Limb (tissue), 2 donors: ENCODE measurements at regions not wholly inside any gene's neighbourhood (a gene's known extent, or its start where the extent isn't known, plus 50 kb on each side); places are given as distances from the start of the nearest gene placed in this dataset.

Experiments
- DNase-seq, 2 donors: peaks; one replicate each; pipeline ENCODE4 v3.0.0-alpha.2; 2016; ENCODE audit errors: extremely low spot score in 2 of 2

DNA sequence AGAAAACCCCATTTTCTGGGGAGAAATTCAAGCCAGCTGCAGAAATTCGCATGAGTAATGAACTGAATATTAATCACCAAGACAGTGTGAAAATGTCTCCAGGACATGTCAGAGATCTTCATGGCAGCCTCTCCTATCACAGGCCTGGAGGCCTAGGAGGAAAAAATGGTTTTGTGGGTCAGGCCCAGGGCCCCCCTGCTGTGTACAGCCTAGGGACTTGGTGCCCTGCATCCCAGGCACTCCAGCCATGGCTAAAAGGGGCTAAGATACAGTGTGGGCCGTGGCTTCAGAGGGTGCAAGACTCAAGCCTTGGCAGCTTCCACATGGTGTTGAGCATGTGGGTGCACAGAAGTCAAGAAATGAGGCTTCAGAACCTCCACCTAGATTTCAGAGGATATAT, 185.9 kb upstream of the GATB start:
- no peak for DNase-seq

DNA sequence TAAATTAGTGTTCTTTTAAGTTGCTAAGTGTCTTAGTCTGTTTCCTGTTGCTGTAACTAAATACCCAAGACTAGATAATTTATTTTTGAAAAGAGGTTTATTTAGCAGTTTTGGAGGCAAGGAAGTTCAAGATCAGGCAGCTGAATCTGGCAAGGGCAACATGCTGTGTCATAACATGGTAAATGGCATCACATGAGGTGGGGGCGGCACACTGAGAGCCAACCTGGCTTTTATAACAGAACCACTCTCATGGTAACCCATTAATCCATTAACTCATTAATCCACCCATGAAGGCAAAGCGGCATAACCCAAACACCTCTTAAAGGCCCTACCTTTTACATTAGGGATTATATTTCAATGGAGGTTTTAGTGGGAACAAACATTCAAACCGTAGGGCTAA, 182.2 kb upstream of the GATB start:
- no peak for DNase-seq

DNA sequence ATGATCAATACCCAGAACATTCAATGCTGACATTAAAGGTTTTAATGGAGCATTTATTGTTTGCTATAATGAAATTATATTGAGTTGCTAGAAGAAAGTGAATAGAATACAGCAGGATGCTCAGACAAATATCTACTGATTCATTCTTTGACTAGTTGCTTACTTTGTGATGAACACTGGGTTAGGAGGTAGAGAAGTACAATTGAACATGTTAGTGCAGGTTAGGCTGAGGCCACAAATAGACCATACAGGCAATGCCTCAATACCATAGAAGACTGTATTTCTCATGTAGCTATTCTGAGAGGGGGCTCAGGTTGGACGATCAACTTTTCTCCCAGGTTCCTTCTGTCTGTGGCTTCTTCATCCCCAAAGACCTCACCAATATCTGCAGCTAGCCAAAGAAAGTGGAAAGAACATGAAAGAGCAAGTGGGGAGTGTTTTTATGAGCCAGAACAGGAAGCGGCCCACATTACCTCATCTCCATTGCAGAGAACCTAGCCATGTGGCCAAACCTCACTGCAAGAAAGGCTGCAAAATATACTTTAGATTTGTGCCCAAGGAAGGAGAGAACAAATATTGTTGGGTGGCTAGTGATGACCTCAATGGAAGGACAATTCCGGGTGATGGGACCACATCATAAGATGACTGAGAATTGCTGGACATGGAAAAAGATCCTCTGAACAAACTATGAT, 180.3 kb upstream of the GATB start:
- DNase-seq, result no peak

DNA sequence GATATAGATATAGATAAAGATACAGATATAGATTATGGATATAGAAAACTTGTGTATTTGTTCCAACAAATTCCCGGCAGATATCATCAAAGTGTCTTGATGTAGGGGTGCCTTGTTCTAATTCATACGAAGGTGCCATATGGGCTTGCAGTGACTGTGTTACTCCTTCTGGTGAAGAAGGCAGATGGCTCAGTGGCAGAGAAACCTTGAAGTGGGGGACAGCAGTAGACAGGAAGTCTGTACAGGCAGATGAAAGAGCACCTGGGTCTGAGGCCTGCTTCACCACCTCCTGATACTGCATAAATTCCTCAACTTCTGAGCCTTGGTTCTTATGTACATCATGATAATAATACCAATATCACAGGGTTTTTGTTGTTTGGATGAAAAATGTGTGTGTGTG, 179.5 kb upstream of the GATB start:
- no peak for DNase-seq

DNA sequence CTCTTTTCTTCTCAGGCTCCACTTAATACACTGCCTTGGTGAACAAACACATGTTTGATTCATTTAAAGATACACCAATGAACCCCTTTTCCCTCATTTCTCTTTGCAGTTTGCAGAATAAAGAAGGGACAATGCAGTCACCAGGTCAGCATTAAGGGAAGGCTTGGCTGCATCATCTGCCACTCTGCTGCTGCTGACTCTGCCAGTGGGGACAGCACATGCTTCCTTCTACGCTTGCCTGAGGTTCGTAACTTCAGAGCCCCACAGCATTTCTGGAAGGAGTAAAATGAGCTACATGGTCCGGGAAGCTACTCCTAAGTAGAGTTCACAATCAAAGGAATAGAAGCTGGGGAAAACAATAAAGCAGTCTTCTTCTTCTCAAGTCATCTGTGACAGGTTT, 178.9 kb upstream of the GATB start:
- no peak for DNase-seq

DNA sequence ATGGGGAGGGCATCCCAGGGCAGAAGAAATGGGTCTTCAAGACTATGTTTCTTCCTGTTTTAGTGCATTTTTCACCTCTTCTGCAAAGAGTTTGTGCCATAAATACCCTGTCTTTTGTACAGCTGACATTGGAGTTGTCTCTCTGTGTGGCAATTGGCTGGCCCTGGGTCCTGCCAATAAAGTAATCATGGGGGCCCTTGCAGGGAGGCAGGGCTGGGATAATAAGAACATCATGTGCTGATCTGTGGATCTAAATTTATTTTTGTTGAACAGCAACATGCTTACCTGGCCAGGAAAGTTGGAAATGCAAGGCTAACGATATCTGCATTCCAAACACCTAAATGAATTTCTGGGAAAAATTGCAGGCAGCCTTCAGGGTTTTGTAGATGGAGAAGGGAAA, 174.6 kb upstream of the GATB start:
- DNase-seq, result no peak

DNA sequence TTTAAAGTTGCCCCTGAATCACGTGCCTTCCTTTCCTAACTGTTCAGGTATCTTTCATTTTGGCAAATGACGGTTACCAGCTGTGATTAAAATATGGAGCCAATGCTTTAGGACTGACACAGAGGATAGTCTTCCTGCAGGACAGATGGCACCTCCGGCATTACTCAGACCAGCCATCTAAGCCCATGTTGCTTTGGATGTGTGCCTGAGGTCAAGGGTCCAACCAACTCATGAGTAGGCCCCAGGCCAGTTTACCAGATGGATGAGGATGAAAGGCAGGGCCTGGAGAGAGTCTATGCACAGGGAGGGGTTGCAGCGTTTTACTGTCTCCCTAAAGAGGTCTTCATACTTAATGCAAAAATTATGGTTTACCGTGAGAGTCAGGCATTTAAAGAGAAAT, 174.0 kb upstream of the GATB start:
- no peak for DNase-seq

DNA sequence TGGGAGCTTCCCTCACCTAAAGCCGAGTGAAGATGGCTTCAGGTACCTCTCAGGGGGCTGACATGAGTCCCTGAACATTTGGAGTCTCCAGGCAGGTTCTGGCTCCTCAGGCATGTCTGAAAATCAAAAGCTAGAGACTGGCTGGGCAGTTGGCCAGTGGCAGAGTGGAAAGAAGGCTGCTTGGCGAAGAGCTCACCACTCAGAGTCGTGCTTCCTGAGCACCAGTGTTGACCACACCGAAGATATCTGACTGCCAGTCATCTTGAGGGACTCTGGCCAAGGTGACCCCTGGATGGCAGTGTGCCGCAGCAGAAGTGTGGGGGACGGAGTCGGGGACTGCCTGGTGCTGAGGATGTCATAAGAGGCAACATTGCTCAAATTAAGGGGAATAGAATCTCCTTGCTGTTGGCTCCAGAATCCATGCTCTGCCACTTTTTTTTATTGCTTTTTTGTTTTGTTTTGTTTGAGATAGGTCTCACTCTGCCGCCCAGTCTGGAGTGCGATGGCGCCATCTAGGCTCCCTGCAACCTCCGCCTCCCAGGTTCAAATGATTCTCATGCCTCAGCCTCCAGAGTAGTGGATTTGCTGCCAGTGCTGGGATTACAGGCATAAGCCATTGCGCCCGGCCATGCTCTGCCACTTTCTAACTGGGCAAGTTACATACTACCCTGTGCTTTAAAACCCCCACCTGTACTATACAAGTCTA, 172.5 kb upstream of the GATB start:
- no peak for DNase-seq

DNA sequence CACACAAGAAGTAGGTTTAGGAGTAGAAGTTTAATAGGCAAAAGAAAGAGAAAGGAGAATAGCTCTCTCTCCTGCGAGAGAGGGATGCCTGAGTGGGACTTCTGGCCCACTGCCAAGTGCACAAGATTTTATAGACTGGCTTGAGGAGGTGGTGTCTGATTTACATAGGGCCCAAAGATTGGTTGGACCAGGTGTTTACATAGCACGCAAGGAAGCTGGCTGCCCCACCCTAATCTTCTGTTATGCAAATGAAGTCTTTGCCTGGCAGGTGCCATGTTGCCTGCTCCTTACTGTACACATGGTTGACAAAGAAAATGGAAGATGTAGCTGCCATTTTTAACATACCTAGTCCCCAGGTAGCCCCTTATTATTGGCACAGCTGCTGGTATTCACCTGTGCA, 170.8 kb upstream of the GATB start:
- no peak for DNase-seq

DNA sequence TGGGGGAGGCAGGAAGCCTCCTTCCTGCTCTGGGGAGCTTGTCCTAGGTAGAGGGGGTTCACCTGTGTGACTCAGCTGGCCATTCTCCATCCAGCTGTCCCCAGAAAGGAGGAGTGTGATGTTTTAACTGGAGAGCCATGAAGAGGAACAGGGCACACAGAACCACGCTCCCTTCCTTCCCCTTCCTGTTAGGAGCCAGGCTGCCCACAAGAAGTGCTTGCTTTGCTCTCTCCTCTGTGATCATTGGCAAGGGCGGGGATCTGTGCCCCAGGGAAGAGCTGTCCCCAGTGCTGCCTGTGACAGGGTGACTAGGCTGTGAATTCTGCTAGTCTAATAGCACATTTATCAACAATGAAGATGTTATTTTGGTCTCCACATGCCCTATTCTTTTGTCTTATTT, 169.6 kb upstream of the GATB start:
- DNase-seq, result no peak

DNA sequence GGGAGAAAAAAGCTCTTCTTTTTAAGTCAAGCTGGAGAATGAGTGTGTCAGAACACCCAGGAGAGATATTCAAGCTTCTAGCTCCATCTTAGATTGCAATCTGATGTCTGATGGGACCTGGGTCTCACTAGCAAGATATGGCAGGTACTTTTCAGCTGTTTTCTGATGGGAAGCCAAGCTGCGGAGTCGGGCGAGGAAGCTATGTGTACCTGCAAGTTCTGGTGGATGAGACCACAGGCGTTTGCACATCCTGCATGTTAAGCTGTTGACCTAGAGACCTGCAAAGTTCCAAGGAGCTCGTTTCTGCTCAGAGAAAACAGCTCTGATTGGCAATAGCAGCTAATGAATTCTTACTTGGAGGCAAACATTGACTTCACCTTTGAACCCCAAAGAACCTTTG, 167.3 kb upstream of the GATB start:
- DNase-seq, result no peak

DNA sequence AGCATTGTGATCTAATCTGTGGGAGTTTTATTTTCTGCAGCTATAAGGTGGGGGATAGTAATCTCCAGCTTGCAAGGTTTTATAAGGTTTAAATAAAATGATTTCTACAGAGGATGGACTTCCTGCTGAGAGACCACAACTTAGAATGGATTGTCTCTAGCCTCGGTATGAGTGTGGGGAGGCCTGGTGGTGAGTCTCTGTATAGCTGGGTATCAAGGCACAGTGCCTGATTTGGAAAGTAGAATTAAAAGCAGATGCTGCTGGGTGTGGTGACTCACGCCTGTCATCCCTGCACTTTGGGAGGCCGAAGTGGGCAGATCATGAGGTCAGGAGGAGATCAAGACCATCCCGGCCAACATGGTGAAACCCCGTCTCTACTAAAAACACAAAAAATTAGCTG, 162.0 kb upstream of the GATB start:
- no peak for DNase-seq

DNA sequence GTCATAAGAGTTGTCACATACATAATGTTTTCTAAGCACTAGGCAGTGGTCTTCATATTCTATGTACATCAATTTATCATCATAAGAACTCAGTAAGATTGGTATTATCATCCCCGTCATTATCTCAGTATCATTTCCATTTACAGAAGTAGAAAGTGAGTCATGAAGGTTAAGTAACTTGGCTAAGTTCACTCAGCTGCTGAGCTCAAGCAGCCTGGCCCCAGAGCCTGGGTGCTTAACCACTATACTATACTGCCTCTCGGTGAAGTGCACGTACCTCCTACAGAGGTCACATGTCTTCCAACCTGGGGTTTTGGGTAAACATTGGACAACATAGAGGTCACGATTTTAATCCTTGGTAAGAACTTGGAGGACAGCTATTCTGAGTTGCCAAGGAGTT, 161.5 kb upstream of the GATB start:
- DNase-seq, result no peak

DNA sequence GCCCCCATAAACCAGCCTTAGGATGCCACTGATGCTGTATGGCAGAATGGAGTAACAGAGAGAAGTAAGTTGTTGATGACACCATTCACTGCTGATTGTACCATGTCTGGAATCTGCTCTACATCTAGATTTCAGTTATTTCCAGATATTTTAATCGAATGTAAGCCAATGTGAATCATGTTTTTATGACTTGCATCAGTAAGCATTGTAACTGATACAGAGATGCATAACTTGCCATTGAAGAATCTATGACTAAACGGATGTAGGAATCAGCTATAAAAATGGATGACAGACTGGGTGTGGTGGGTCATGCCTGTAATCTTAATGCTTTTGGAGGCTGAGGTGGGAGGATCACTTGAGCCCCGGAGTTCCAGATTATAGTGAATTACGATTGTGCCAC, 161.0 kb upstream of the GATB start:
- DNase-seq, result no peak

DNA sequence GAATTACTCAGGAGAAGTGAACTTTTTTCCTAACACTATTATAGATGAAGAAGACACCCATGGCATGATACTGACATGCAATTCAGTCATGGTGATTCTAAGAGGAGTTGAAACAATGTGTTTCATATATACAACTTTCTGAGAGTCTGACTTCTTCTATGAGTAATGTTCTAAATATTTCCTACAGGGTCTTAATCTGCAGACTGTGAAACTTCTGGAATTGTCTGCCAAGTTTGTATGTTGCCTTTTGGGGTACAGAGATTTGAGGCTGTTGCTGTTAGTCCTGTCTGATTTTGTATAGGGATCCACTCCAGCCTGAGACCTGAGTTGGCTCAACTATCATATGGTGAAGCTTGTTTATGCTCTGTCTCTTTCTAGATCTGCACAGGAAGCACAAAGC, 160.6 kb upstream of the GATB start:
- no peak for DNase-seq

DNA sequence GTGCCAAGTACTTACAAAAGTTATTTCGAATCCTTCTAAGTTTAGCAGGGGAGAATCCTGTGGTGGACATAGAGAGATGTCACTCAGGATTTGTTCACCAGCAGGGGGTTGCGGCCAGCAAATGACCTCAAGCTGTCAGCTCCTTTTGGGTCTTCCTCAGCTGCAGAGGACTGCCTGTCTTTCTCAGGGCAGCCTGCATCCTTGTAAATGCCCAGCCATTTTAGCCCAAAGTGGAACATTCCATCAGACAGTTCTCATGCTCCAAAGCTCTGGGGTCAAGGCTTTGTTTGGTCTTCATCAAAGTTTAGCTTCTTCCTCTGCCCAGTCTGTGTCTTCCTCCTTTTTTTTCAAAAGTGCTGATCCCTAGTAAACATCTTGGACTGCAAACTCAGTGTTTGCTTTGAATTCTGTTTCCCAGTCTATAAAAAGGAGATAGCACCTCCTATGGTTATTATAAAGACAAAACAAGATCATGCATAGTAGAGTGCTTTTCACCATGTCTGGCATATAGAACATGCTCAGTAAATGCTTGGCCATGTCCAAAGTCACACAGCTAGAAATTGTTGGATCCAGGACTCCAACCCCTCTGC, 156.4 kb upstream of the GATB start:
- no peak for DNase-seq

DNA sequence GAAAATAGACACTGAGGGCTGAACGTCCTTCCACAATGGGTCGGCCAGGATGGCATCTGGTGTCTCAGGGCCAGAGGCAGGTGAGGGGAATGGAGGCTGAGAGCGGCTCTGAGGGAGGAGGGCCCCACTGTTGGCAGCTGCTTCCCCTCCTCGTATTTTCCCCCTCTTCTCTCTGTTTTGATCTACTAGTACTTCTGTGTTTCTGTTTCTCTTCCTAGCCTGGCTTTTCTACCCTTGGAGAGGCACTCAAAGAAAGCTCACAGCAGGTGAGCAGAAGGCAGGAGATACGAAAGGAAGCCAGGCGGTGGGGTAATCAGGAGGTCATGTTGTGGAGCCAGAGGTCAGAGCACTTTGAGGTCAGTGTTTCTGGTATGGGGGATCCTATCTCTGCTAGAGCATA, 151.8 kb upstream of the GATB start:
- DNase-seq, result no peak

DNA sequence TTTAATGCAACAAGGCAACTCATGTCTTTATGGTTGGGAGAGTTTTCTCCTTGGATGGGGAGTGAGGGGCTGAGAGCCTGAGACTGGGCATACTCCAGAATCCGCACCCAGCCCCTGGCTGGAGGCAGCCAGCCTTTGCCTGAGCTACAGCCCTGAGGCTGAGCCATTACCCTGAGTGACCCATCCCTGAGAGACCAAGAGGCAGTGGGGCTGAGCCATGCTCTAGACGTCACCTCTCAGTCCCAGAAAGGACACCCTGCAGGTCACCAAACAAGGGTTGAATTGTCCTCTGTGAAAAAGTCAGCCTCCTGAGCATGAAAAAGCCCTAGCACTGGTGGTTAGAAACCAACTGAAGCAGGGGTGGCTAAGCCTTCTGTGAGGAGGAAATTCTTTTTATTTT, 151.2 kb upstream of the GATB start:
- DNase-seq, result no peak

DNA sequence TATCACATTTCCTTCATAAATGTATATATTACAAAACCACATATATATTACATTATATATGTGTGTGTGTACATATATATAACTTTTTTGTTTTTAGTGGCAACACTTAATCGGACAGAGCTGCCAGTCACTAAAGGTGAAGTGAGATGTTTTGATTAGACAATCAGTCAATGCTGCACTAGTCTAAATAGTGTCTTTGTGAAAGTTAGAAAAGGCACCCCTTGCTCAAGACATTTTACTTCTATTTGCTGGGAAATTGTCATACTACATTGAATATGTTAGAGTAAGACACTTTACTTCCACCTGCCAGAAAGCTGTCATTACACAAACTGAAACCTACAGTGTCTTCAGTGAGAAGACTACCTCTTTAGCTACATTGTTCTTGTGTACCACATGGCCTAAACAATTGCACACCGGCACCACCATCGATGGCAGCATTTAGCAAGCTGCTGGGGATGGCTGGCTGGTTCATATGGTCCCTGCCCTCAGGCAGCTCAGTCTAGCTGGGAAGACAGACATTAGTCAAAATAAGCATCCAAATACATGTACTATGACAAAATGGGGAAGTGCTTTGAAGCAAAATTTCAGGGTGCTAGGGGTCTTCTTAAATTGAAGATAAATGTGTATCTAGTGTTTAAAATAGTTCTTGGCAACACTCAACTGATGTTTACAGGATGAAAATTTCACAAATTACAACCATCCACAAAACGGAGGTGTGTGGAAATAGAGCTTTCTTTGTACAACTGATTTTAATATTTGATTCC, 148.1 kb upstream of the GATB start:
- no peak for DNase-seq

DNA sequence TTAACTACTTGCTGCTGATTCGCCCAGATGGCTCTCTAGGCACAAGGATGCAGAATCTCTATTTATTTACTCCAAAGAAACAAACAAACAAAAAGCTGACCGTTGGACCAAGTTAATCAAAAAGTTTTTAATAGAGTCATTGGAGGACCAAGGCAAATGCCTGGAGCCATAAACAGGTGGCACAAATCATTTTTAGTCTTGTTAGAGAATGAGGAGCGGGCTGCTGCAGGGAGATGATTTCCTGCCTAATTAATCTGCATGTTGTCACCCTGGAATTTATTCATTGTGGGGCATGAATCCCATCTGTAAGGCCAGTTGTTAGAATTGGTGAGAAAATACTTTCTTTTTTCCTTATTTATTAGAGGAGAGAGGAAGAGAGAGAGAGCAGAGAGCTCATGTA, 147.4 kb upstream of the GATB start:
- DNase-seq, result no peak

DNA sequence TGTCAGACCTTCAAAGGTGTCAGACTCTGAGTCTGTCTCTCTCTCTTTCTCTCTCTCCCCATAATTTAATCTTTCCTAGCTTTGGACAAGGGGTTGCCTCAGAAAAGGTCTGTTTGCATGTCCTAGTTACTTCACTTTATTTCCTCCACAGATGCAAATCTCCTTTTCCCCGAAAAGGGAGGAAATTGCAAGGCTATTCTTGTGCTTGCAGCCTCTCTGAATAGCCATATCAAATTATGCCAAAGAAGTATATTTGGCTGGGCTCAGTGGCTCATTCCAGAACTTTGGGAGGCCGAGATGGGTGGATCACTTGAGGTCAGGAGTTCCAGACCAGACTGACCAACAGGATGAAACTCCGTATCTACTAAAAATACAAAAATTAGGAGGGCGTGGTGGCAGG, 145.6 kb upstream of the GATB start:
- DNase-seq, result no peak

DNA sequence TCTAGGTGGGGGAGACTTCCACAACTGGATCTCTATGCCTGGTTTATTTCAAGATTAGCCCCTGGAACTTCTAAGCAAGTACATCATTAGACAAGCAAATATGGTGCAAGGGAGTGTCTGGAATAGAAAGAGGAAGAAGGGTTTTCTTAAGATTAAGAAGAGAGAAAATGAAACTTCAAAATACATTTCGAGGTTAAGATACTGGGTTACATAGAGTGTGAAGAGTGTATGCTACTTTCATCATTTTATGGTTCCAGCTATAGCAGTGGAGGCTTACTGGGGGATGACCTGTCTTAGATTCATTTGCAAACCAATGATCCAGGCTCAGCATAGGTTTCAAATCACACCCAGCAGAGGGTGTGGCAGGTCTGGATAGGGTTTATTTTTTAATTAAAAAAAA, 144.4 kb upstream of the GATB start:
- DNase-seq, result no peak

DNA sequence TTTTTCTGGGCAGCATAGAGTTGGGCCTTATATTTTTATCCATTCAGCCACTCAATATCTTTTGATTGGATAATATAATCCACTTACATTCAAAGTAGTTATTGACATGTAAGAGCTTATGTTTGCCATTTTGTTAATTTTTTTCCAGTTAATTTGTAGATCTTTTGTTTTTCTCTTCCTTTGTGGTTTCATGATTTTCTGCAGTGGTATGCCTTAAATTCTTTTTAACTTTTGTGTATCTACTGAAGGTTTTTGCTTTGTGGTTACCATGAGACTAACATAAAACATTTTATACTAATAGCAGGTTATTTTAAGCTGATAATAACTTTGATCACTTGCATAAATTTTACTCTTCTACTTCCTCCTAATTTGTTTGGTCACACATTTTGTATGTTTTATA, 140.8 kb upstream of the GATB start:
- DNase-seq, result no peak
